HG03060 (cell line): ENCODE measurements at regions not wholly inside any gene's neighbourhood (a gene's known extent, or its start where the extent isn't known, plus 50 kb on each side); places are given as distances from the start of the nearest gene placed in this dataset.
A peak's percentile ranks its signal among the peaks of the same experiment; 100 is the strongest.

Experiments used
- ATAC-seq: cut with Tn5 transposase; IDR thresholded peaks from one replicate; pipeline ENCODE4 v1.9.1; 2021; ENCODE audit warnings: low read depth, moderate number of reproducible peaks; ENCODE audit not compliant: unreplicated experiment

DNA sequence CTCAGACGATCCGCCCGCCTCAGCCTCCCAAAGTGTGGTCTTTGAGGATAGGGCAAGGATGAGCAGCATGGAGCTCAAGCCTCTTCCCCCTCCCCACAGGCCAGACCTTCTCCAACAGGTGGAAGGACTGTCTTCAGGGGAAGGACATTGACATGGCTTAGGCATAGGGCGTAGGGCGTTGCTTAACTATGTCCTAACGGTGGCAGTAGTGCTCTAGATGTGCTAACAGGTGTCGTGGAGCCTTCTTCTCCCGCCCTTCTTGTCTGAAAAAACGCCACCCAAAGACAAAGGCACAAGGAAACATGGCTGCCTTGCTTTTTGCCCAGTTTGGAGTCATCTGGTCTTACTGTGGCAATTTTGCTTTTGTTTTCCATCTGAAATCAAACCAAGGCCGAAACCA, 219.8 kb downstream of the OR13H1 start:
- no peak for ATAC-seq

DNA sequence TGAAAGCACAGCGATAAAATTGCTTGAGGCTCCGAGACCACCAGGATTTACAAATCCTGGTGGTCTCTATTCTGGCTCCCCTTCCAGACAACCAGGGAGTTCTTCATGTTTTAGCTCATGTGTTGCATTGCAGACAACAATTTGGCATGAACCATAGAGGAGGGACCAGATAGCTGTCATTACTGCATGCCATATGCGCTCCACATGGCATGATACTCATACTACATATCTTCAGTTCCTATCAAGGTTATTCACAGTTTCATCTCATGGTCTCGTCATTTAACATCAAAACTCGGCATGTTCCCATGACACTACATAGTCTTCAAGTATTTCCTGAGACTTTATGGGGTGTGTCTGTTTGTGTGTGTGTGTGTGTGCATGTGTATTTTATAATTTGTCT, 220.3 kb downstream of the OR13H1 start:
- ATAC-seq = no peak

DNA sequence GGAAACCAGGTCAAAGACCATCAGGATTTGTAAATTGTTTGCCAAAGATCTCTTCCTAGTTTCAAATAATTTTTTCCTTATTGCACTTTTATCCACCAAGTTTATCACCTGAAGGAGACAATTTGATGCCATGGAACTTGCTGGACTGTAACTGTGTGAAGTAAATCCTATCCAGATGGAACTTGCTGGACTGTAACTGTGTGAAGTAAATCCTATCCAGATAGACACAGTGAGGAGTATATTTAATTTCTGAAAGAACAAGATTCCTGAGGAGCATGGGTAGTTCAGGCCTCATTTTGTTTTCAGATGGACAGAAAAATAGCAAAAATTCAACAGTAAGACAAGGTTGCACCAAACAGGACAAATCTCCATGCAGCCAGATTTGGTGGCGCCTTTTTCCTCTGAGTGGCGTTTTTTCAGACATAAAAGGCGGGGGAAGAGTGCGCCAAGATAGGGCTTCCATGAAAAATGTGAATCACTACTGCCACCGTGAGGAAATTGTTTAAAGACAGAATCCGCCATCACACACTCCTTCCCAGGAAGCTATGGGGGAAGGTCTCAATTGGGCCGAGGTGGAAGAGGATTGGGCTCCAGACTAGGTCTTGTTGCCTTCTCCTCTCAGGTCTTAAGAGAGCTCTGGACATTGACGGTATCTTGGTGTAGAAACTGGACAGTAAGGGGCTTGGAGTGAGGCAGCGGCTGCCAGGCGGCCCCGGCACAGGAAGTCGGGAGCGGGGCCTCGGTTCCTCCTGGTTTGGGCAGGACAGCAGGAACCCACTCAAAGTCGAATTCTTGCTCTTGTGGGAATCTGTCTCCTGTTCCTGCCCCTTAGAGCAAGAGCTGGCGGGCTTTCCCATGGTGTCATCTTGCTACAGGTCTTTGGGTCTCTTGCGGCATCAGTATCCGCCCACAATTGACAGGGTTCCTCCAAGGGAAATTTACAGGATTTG, 234.7 kb downstream of the OR13H1 start:
- no peak for ATAC-seq

GRCh38 chrX:131779306-131779705, 235.4 kb downstream of the OR13H1 start:
- ATAC-seq = no peak

GRCh38 chrX:131779741-131780140, 235.9 kb downstream of the OR13H1 start:
- ATAC-seq = no peak

DNA sequence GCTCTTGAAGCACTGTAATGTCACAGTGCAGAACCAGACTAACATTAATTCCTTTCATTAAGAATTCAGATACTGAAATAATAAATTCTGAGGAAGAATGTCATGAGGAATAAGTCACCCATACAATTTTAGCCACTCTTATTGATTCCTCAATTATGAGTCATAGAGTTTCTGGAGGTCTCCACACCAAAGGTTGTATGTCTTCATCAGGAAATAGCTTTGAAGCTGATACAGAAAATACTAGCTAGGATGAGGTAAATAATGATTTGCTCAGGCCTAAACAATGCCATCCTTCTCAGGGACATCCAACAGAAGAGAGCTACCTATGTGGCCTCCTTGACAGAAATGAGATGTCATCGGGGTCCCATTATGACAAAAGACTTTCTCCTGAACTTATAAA, 238.8 kb downstream of the OR13H1 start:
- ATAC-seq = no peak

GRCh38 chrX:131783555-131784308, 239.4 kb upstream of the STK26 start:
- ATAC-seq = no peak

GRCh38 chrX:131789664-131790063, 233.4 kb upstream of the STK26 start:
- no peak for ATAC-seq

DNA sequence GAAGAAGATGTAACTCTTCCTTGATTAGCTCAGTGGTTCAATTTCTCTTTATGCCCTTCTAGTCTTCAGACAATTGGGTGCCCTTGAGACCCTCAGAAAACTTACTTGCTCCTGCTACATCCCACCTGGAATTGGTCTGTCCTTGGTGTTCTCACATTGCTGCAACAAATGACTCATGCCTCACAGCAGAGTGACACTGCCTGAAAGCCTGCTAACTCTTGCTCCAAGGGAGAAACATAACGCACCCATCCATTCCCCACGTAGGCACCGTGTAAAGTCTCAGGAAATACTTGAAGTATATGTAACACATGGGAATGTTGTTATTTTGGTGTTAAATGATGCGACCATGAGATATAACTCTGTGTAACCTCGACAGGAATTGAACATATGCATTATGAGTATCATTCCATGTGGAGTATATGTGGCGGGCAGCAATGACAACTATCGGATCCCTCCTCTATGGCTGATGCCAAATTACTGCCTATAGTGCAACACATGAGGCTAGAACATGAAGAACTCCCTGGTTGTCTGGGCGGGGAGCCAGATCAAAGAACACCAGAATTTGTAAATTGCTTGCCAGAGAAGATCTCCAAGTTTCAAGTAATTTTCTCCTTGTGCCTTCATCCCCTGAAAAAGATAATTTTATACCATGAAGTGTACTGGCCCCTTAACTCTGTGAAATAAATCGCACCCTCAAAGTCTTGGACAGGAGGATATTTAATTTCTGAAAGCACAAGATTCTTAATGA, 231.3 kb upstream of the STK26 start:
- ATAC-seq = no peak

- ATAC-seq = no peak
Observed at GRCh38 chrX:131792356-131792749, 230.7 kb upstream of the STK26 start.

DNA sequence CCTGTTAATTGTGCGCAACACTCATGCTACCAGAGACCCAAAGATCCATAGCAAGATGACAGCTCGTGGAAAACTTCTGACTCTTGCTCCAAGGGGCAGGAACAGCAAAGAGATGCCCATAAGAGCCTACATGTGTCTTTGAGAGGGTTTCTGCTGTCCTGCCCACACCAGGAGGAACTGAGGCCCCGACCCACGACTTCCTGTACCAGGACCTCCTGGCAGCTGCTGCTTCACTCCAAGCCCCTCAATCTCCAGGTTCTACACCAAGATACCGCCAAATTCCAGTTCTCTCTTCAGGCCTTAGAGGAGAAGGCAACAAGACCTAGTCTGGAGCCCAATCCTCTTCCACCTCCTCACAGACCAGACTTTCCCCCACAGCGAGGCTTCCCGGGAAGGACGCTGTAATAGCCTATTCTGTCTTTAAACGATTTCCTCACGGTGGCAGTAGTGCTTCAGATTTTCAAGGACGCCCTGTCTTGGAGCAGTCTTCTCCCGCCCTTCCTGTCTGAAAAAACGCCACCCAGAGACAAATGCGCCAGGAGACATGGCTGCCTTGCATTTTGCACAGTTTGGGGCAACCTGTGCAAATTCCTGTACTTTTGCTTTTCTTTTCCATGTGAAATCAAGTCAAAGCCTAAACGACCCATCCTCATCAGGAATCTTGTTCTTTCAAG, 230.2 kb upstream of the STK26 start:
- ATAC-seq = no peak

DNA sequence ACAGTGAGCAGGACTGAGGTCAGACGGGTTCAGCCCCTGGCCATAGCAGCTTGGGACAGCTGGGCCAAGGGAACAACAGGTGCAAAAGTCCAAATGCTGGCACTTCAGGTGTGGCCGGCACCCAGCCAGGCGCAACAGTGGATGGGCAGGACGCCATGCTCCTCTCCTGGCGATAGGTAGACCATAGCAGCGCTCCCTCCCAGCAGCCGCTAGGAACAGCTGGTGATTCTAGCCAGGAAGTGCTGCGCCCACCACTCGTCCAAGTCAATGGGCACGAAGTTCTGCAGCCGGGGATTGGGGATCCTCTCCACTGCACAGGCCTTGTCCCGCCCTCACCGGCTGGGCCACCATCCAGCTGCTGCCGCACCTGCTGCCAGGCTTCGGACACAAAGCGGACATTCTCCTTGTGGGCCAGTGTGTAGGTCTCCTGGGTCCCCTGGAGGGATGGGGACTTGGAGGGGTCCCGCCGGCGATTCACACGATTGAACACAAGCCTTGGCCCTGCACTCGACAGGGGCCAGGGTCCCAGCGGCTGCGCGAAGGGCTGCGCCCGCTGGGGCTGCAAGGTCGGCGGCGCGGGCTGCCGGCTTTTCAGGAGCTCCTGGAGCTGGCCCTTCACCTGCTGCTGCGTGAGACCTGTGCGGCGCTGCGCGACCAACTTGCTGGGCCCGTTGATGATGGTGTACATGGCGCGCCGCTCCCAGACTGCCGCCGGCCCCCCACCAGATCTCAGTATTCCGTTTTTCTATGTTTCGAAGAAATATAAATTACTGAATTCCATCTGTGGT, 227.5 kb upstream of the STK26 start:
- no peak for ATAC-seq

GRCh38 chrX:131801066-131801465, 222.0 kb upstream of the STK26 start:
- ATAC-seq = no peak

- ATAC-seq = no peak
Observed at GRCh38 chrX:131801911-131802310, 221.2 kb upstream of the STK26 start.

DNA sequence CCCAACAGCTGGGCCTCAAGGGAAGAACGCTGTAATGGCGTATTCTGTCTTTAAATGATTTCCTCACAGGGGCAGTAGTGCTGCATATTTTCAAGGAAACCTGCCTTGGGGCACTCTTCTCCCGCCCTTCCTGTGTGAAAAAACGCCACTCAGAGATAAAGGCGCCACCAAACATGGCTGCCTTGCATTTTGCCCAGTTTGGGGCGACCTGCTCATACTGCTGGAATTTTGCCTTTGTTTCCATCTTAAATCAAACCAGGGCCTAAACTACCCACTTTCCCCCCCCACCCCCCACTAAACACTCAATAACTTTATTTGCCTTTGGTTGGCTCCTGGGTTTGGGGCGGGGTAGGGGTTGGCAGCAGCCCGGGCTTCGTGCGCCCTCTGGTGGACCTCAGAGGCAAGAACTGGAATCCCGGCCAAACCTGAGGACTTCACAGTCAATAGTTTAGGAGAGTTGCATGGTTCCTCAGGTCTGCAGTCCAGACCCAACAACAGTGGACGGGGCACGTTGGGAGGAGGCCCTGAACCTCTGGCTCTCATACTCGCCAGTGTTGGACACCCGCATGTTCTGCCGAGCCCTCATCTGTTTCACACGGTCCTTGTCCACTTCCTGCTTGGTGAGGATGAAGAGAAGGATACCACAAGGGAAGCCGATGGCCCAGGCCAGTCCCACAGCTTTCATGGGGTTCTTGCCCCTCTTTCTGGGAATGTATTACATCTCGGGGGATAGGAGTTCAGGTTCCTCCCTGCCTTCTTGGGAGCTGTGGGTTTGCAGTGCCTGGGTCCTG, 220.1 kb upstream of the STK26 start:
- ATAC-seq = no peak

DNA sequence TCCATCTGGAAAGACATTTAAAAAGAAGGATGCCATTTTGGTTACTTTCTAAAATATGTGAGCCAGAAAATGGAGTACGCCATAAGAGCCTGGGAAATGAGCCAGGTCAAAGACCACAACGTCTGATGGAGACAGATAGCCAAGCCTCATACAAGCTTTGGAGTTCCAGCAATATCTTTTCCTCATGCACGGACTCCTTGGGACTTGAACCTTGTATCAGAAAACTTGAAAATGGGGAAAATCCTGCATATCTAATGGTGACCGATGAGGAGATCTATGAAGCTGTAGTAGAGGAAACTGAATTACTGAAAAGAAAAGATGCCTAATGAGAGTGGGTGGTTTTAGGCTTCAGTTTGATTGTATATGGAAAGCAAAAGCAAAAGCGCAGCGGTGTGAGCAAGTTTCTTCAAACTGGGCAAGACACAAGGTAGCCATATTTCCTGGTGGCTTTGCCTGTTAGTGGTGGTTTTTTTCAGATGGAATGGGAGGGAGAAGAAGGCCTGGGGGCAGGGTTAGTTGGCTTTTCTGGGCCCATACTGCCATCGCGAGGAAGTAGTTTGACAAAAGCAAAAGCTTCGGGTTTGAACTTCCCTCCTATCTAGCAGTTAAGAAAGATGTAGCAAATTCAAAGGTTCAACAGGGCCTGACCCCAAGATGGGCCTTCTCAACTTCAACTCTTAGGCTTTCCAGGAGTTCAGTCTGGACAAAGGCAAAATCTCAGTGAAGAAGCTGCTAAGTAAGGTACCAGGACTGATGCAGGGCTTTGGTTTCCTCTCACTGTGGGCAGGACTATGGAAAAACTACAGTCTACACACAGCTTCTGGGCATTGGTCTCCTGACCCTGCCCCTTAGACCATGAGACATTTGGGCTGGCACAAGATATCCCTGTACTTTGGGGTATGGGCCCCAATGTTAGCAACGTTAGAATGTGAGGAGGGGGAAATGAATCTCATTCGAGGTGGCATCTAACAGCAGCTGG, 210.0 kb upstream of the STK26 start:
- peak; percentile 92 for ATAC-seq

DNA sequence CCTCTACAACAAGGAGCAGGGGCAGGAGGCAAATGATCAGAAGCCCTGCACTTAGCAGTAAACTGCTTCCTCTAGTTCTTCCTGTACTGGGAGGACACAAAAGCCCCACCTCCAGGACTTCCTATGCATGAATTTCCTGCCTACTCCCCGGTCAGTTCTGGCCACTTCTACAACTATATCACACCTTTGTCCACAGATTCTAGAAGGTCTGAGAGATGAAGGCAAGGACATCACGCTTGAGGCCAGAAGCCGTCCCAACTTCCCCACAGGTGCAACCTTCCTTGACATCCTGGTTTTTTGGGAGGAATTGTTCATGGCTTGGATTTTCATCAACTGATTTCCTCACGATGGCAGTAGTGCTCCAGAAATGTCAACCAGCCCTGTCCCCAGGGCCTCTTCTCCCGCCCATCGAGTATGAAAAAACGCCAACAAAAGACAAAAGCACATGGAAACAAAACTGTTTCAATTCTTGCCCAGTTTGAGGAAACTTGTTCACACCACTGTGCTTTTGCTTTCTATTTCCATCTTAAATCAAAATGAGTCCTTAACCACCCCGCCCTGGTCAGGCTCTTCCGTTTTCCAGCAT, 206.5 kb upstream of the STK26 start:
- ATAC-seq = no peak
